NCI-H128 (cell line): ENCODE measurements at regions not wholly inside any gene's neighbourhood (a gene's known extent, or its start where the extent isn't known, plus 50 kb on each side); places are given as distances from the start of the nearest gene placed in this dataset.

Experiments used
- DNase-seq: peaks from one replicate; lab custom pipeline; 2025; ENCODE audit not compliant: unreplicated experiment; lab: John Stamatoyannopoulos, UW

GRCh38 chr6:167731731-167732422, 94.8 kb upstream of the AFDN start:
- DNase-seq, result no peak

GRCh38 chr6:167733740-167734661, 92.7 kb upstream of the AFDN start:
- DNase-seq, result no peak

- DNase-seq, result no peak
Observed at GRCh38 chr6:167734662-167735083, 92.0 kb upstream of the AFDN start.

GRCh38 chr6:167735084-167735950, 91.4 kb upstream of the AFDN start:
- no peak for DNase-seq

- DNase-seq, result no peak
Observed at GRCh38 chr6:167735951-167736288, 90.8 kb upstream of the AFDN start.

GRCh38 chr6:167736486-167737204, 90.1 kb upstream of the AFDN start:
- DNase-seq, result no peak

- DNase-seq, result no peak
Observed at GRCh38 chr6:167737205-167737830, 89.4 kb upstream of the AFDN start.

GRCh38 chr6:167738386-167738785, 88.3 kb upstream of the AFDN start:
- no peak for DNase-seq

GRCh38 chr6:167739721-167740475, 86.8 kb upstream of the AFDN start:
- no peak for DNase-seq

GRCh38 chr6:167742719-167743303, 83.9 kb upstream of the AFDN start:
- no peak for DNase-seq

- no peak for DNase-seq
Observed at GRCh38 chr6:167744681-167745669, 81.7 kb upstream of the AFDN start.

GRCh38 chr6:167745670-167746389, 80.9 kb upstream of the AFDN start:
- no peak for DNase-seq

- no peak for DNase-seq
Observed at GRCh38 chr6:167746390-167746907, 80.3 kb upstream of the AFDN start.

- no peak for DNase-seq
Observed at GRCh38 chr6:167746975-167747374, 79.7 kb upstream of the AFDN start.

GRCh38 chr6:167747645-167748044, 79.1 kb upstream of the AFDN start:
- no peak for DNase-seq

GRCh38 chr6:167748046-167748445, 78.7 kb upstream of the AFDN start:
- no peak for DNase-seq
